ENCODE measurements at regions not wholly inside any gene's neighbourhood (a gene's known extent, or its start where the extent isn't known, plus 50 kb on each side); places are given as distances from the start of the nearest gene placed in this dataset.

- no peak for DNase-seq
Measured at GRCh38 chr21:28826569-28826968, 166.1 kb downstream of the LTN1 start.

- DNase-seq = no peak
Measured at GRCh38 chr21:28826021-28826420, 166.7 kb downstream of the LTN1 start.

GRCh38 chr21:28823429-28823828 is 169.2 kb downstream of the LTN1 start:
- DNase-seq = no peak

GRCh38 chr21:28822486-28823335 is 170.0 kb downstream of the LTN1 start:
- DNase-seq = peak; percentile 21

- no peak for DNase-seq
Measured at GRCh38 chr21:28822123-28822399, 170.6 kb downstream of the LTN1 start.

- no peak for DNase-seq
Measured at GRCh38 chr21:28821276-28822122, 171.2 kb downstream of the LTN1 start.

GRCh38 chr21:28818663-28819278 is 173.9 kb downstream of the LTN1 start:
- no peak for DNase-seq

- no peak for DNase-seq
Measured at GRCh38 chr21:28817871-28818270, 174.8 kb downstream of the LTN1 start.

GRCh38 chr21:28811860-28812259 is 180.8 kb downstream of the LTN1 start:
- no peak for DNase-seq

- DNase-seq = no peak
Measured at GRCh38 chr21:28810826-28811524, 181.7 kb downstream of the LTN1 start.

- peak; percentile 75 for DNase-seq
Measured at GRCh38 chr21:28805885-28806284, 186.8 kb downstream of the LTN1 start.

GRCh38 chr21:28804089-28804670 is 188.5 kb downstream of the LTN1 start:
- no peak for DNase-seq

- no peak for DNase-seq
Measured at GRCh38 chr21:28801906-28802305, 190.8 kb downstream of the LTN1 start.

GRCh38 chr21:28799926-28800325 is 192.8 kb downstream of the LTN1 start:
- DNase-seq = no peak

GRCh38 chr21:28798798-28799197 is 193.9 kb downstream of the LTN1 start:
- no peak for DNase-seq

GRCh38 chr21:28795251-28795650 is 197.4 kb downstream of the LTN1 start:
- no peak for DNase-seq

GRCh38 chr21:28794371-28794851 is 198.3 kb downstream of the LTN1 start:
- DNase-seq = no peak

GRCh38 chr21:28793043-28793442 is 199.6 kb downstream of the LTN1 start:
- no peak for DNase-seq

GRCh38 chr21:28791595-28792282 is 200.9 kb downstream of the LTN1 start:
- DNase-seq = no peak

GRCh38 chr21:28790335-28790734 is 202.3 kb downstream of the LTN1 start:
- DNase-seq = no peak

GRCh38 chr21:28789523-28789922 is 203.2 kb downstream of the LTN1 start:
- no peak for DNase-seq

GRCh38 chr21:28788030-28788429 is 204.6 kb downstream of the LTN1 start:
- no peak for DNase-seq

Measured in amniotic stem cell (primary cell).